CD4-positive, alpha-beta T cell (primary cell): ENCODE measurements at regions not wholly inside any gene's neighbourhood (a gene's known extent, or its start where the extent isn't known, plus 50 kb on each side); places are given as distances from the start of the nearest gene placed in this dataset.

Experiments used
- ATAC-seq: fragments of 200-7000 bp; cut with Tn5 transposase; one replicate; pipeline ENCODE4 v1.10.0; 2022; ENCODE audit warnings: mild to moderate bottlenecking; ENCODE audit not compliant: poor library complexity
- CTCF ChIA-PET: fragments of 350-600 bp; sonication (Branson Sonifier 250); formaldehyde crosslinking; loops from one replicate; lab custom pipeline; 2021; ENCODE audit warnings: antibody characterized with exemption, inconsistent platforms; lab: Charles Lee
- POLR2A ChIA-PET: fragments of 350-600 bp; sonication (Branson Sonifier 250); formaldehyde crosslinking; loops from one replicate; lab custom pipeline; 2021; ENCODE audit warnings: antibody characterized with exemption, inconsistent platforms; lab: Charles Lee
- DNase-seq, 14 experiments: peaks; one replicate each; pipeline ENCODE4 v3.0.0-alpha.2; 2013 to 2020; ENCODE audit warnings: mixed read lengths in 2 of 14
- H3K27ac ChIP-seq, 2 donors: one replicate each; pipeline versions ENCODE4 v1.5.1 to v1.7.0; 2013; ENCODE audit warnings: low read length in 2 of 2, low read depth in 1 of 2, mild to moderate bottlenecking in 1 of 2
- H3K27me3 ChIP-seq, 2 experiments: 1 replicate in 1 of 2; 2 replicates in 1 of 2; pipeline versions ENCODE4 v1.6.1 to v1.7.0; 2013; ENCODE audit warnings: low read length in 2 of 2, control low read depth in 1 of 2, mild to moderate bottlenecking in 1 of 2, moderate library complexity in 1 of 2; ENCODE audit not compliant: insufficient read depth in 2 of 2, control insufficient read depth in 1 of 2
- H3K36me3 ChIP-seq: one replicate; pipeline ENCODE4 v1.6.1; 2013; ENCODE audit warnings: low read length, control low read depth; ENCODE audit not compliant: insufficient read depth
- H3K4me1 ChIP-seq: one replicate; pipeline ENCODE4 v1.6.1; 2013; ENCODE audit warnings: low read length, control low read depth; ENCODE audit not compliant: insufficient read depth
- H3K4me3 ChIP-seq: one replicate; pipeline ENCODE4 v1.5.1; 2013; ENCODE audit warnings: mild to moderate bottlenecking, low read length, moderate library complexity
- H3K9me3 ChIP-seq, 2 experiments: 1 replicate in 1 of 2; 2 replicates in 1 of 2; pipeline versions ENCODE4 v1.6.1 to v1.7.0; 2013; ENCODE audit warnings: low read length in 2 of 2, mild to moderate bottlenecking in 2 of 2, control low read depth in 1 of 2, moderate library complexity in 1 of 2; ENCODE audit not compliant: control insufficient read depth in 1 of 2, insufficient read depth in 1 of 2
- H3K27ac Mint-ChIP-seq: one replicate; pipeline ENCODE4 v1.8.0; 2020; ENCODE audit warnings: mixed read lengths
- H3K27me3 Mint-ChIP-seq: one replicate; pipeline ENCODE4 v1.8.0; 2021; ENCODE audit warnings: mixed read lengths
- H3K36me3 Mint-ChIP-seq: one replicate; pipeline ENCODE4 v1.8.0; 2021; ENCODE audit warnings: low read depth, mixed read lengths
- H3K4me1 Mint-ChIP-seq: one replicate; pipeline ENCODE4 v1.8.0; 2021; ENCODE audit warnings: low read depth, mixed read lengths
- H3K4me3 Mint-ChIP-seq: one replicate; pipeline ENCODE4 v1.8.0; 2020; ENCODE audit warnings: mild to moderate bottlenecking, mixed read lengths
- H3K9me3 Mint-ChIP-seq: one replicate; pipeline ENCODE4 v1.8.0; 2020; ENCODE audit warnings: mixed read lengths
- intact Hi-C, 2 experiments: fragments of 100-400 bp; cut with DNase I in 1 of 2; cut with micrococcal nuclease in 1 of 2; formaldehyde crosslinking; loops; one replicate each; pipeline versions ENCODE4 v1.15.1 to v1.9.0; 2023 to 2025; cut with DNase I, micrococcal nuclease
- TF ChIP-seq, protein P1 (sequence below): fragments of 200-600 bp; IDR thresholded peaks from one replicate; pipeline ENCODE4 v1.8.0; 2022; ENCODE audit warnings: antibody characterized with exemption, mild to moderate bottlenecking

DNA sequence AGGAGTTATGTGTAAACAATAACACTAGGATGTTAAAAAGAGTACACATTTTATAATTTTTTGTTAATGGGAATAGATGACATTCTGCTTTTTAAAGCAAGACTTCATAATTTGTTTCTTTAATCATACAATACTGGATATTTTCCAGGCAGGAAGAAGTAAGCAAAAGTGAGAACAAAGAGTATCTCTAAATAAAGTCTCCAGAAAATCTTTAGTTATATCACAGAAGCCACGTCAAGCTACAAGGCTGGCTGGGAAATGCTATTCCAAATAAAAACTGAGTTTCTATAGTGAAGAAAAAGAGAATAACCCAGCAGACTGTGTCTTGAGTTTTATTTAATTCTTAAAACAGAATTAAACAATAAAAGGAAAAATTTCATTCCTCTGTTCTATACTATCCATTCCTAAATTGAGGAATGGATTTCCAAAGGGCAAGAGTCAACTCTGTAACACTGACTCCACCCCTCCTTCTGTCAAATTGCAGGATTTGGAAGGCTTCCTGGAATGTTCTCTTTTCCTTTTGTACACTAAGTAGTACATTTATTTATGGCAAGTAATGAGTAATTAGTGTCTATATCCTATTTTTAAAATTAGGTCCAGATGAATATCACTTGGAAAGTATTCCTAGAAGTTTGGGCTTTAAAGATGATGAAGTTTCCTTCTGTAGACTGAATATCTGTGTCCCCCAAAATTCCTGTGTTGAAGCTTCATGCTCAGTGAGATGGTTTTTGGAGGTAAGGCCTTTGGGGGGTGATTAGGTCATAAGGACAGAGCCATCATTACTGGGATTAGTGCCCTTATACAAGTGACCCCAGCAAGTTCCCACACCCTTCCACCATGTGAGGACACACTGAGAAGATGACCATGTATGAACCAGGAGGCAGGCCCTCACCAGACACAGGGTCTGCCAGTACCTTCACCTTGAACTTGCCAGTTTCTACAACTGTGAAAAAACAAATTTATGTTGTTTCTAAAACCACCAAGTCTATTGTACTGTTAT lies 290.9 kb downstream of the CRPPA start:
- ChIA-PET CTCF (no interaction called here), POLR2A (no interaction called here)
- H3K36me3 ChIP-seq: no peaks in the 10 kb centered on the region
- no peak for DNase-seq
- H3K4me1 Mint-ChIP-seq: no peaks in the 10 kb centered on the region
- no peak overlapping the region for H3K27ac ChIP-seq
- ATAC-seq: no peak
- no peaks in the 10 kb centered on the region for H3K36me3 Mint-ChIP-seq
- H3K27me3 Mint-ChIP-seq: no peaks in the 10 kb centered on the region
- TF ChIP-seq, protein P1, sequence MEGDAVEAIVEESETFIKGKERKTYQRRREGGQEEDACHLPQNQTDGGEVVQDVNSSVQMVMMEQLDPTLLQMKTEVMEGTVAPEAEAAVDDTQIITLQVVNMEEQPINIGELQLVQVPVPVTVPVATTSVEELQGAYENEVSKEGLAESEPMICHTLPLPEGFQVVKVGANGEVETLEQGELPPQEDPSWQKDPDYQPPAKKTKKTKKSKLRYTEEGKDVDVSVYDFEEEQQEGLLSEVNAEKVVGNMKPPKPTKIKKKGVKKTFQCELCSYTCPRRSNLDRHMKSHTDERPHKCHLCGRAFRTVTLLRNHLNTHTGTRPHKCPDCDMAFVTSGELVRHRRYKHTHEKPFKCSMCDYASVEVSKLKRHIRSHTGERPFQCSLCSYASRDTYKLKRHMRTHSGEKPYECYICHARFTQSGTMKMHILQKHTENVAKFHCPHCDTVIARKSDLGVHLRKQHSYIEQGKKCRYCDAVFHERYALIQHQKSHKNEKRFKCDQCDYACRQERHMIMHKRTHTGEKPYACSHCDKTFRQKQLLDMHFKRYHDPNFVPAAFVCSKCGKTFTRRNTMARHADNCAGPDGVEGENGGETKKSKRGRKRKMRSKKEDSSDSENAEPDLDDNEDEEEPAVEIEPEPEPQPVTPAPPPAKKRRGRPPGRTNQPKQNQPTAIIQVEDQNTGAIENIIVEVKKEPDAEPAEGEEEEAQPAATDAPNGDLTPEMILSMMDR: no peak
- no peaks in the 10 kb centered on the region for H3K9me3 ChIP-seq
- intact Hi-C loops: no loop called here
- H3K27ac Mint-ChIP-seq: no peak overlapping the region
- no peaks in the 10 kb centered on the region for H3K4me1 ChIP-seq
- H3K9me3 Mint-ChIP-seq: peaks cover 5% of the 10 kb centered on the region
- H3K4me3 Mint-ChIP-seq: no peak overlapping the region
- H3K4me3 ChIP-seq: no peak overlapping the region
- H3K27me3 ChIP-seq: no peaks in the 10 kb centered on the region

DNA sequence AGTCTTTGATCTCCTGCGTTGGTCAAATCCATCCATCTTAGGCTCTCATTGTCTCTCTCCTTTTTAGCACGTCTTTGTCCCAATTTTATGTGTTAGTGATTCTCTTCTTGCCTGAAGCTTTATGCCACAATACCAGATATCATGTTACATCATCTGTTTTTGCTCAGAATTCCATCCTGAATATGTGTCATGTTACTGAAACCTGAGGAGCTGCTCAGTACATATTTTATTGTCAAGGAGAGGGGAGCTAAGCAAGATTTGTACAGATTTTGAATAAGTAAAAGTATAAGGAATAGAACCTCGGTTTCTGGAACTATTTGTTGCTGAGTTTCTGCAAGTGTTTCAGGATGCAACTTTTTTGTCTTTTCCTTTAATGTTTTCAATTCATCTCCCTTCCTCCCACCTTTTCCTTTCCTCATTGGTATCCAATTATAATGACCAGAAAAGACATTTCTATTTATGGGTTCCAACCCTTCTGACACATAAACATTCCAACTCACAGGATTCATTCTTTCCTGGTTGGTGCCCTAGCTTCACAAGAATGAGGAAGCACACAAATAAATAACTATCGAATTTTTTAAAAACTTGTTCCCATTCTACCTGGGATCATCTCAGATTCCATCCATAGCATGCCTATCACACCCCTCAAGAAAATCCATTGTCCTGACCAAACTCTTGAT lies 291.8 kb downstream of the CRPPA start:
- ATAC-seq: no peak
- POLR2A ChIA-PET: no interaction called here

DNA sequence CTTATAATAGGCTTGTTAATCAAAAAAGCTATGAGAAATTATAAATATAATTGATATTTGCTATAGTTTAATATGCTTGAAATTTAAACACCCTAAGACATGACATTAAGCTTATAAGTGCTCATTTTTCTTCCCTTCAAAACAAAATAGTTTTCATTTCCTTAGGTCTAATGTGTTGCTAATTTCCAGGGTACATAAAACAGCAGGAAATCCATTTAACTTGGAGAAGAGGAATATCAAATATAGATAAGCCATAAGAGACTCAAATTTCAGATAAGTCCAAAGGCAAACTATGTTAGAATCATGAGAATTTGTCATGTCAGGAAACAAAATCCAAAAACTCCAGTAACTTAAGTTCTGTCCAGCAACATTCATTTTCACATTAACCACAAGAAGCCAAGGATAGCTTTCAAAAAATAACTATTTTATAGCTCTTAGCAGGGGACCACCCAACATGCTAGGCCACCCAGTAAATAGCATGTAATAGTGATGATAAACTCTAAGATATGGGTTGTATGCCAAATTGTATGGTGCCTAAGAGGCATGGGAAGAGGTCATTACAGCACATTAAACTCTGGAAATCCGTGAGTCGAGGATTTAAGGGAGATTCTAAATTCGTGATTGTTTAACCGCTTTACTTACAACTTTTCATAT lies 298.1 kb downstream of the CRPPA start:
- POLR2A ChIA-PET: no interaction called here
- ATAC-seq: no peak
- no peak overlapping the region for H3K4me3 ChIP-seq
- H3K27ac ChIP-seq: no peak overlapping the region
- TF ChIP-seq, protein P1: no peak
- H3K4me1 ChIP-seq: no peaks in the 10 kb centered on the region
- DNase-seq: no peak
- intact Hi-C loops: no loop called here
- Mint-ChIP-seq H3K9me3 (peaks cover 3% of the 10 kb centered on the region), H3K27ac (no peak overlapping the region), H3K4me1 (no peaks in the 10 kb centered on the region), H3K4me3 (no peak overlapping the region), H3K27me3 (no peaks in the 10 kb centered on the region), H3K36me3 (no peaks in the 10 kb centered on the region)
- no peaks in the 10 kb centered on the region for H3K27me3 ChIP-seq
- CTCF ChIA-PET: no interaction called here
- H3K9me3 ChIP-seq: no peaks in the 10 kb centered on the region
- H3K36me3 ChIP-seq: no peaks in the 10 kb centered on the region

More for the DNA sequence above, 291.8 kb downstream of the CRPPA start:
- DNase-seq: no peak
- H3K4me3 Mint-ChIP-seq: no peak overlapping the region
- CTCF ChIA-PET: no interaction called here
- H3K27ac Mint-ChIP-seq: no peak overlapping the region
- no peak overlapping the region for H3K4me3 ChIP-seq
- H3K36me3 Mint-ChIP-seq: no peaks in the 10 kb centered on the region
- no peak overlapping the region for H3K27ac ChIP-seq
- H3K4me1 ChIP-seq: no peaks in the 10 kb centered on the region
- no peaks in the 10 kb centered on the region for H3K27me3 ChIP-seq
- H3K27me3 Mint-ChIP-seq: no peaks in the 10 kb centered on the region
- intact Hi-C loops: loop anchor here in 1 of 2 experiments (1.0 kb wide), 1 partner anchor 10 kb away; no protein-coding TSS in a partner anchor
- TF ChIP-seq, protein P1: no peak
- H3K4me1 Mint-ChIP-seq: no peaks in the 10 kb centered on the region
- no peaks in the 10 kb centered on the region for H3K36me3 ChIP-seq
- H3K9me3 Mint-ChIP-seq: peaks cover 5% of the 10 kb centered on the region
- H3K9me3 ChIP-seq: no peaks in the 10 kb centered on the region
